Nucleus accumbens (tissue), 56 donors: ENCODE measurements at regions not wholly inside any gene's neighbourhood (a gene's known extent, or its start where the extent isn't known, plus 50 kb on each side); places are given as distances from the start of the nearest gene placed in this dataset.
A peak's percentile ranks its signal among the peaks of the same experiment; 100 is the strongest.

ENCODE experiments used
- DNase-seq, 56 donors: peaks; one replicate each; lab custom pipeline; 2025; lab: John Stamatoyannopoulos, UW

GRCh38 chr12:90024262-90024661, 315.6 kb upstream of the ATP2B1 start:
- no peak for DNase-seq

GRCh38 chr12:90023207-90023900, 314.7 kb upstream of the ATP2B1 start:
- DNase-seq: no peak

- no peak for DNase-seq
Observed at GRCh38 chr12:90021795-90022440, 313.3 kb upstream of the ATP2B1 start.

- DNase-seq: no peak
Observed at GRCh38 chr12:90020881-90021280, 312.2 kb upstream of the ATP2B1 start.

GRCh38 chr12:90020436-90020835, 311.8 kb upstream of the ATP2B1 start:
- peak in 7 of 56 donors; percentile 5 to 27 (median 22) for DNase-seq

- no peak for DNase-seq
Observed at GRCh38 chr12:90020014-90020413, 311.4 kb upstream of the ATP2B1 start.

- DNase-seq: no peak
Observed at GRCh38 chr12:90017316-90017715, 308.7 kb upstream of the ATP2B1 start.

- peak in 2 of 56 donors; percentile 5 to 11 for DNase-seq
Observed at GRCh38 chr12:90015228-90015627, 306.6 kb upstream of the ATP2B1 start.

GRCh38 chr12:90013409-90013808, 304.8 kb upstream of the ATP2B1 start:
- DNase-seq: no peak

- no peak for DNase-seq
Observed at GRCh38 chr12:90010089-90010488, 301.5 kb upstream of the ATP2B1 start.

GRCh38 chr12:90008277-90008676, 299.6 kb upstream of the ATP2B1 start:
- DNase-seq: peak in 5 of 56 donors; percentile 7 to 38 (median 27)

- no peak for DNase-seq
Observed at GRCh38 chr12:90004319-90005074, 295.9 kb upstream of the ATP2B1 start.

GRCh38 chr12:90003688-90004087, 295.1 kb upstream of the ATP2B1 start:
- no peak for DNase-seq

GRCh38 chr12:90000721-90001120, 292.1 kb upstream of the ATP2B1 start:
- no peak for DNase-seq

GRCh38 chr12:89999699-90000505, 291.3 kb upstream of the ATP2B1 start:
- DNase-seq: no peak

- DNase-seq: no peak
Observed at GRCh38 chr12:89995870-89996269, 287.2 kb upstream of the ATP2B1 start.

- DNase-seq: no peak
Observed at GRCh38 chr12:89994911-89995310, 286.3 kb upstream of the ATP2B1 start.

- DNase-seq: no peak
Observed at GRCh38 chr12:89993632-89994031, 285.0 kb upstream of the ATP2B1 start.

- DNase-seq: no peak
Observed at GRCh38 chr12:89992668-89993451, 284.2 kb upstream of the ATP2B1 start.
